ENCODE measurements at regions not wholly inside any gene's neighbourhood (a gene's known extent, or its start where the extent isn't known, plus 50 kb on each side); places are given as distances from the start of the nearest gene placed in this dataset.

DNA sequence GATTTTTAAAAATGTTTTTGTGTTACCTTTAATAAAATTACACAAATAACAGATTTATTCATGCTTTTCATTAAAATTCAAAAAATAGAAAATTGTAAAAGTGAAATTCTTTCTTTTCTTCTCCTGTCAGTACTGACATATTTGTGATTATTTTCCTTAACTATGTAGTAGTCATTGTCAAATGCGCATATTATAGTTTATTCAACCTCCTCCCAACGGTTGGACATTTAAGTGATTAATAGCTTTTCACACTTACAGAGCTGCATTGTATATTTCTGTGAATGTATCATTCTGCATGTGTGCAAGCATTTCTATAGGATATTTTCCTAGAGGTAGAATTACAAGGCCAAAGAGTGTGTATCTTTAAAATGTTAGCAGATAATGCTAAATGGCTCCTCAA is 259.2 kb downstream of the SH3BP4 start:
- no peak for TF ChIP-seq EZH2 (optimal IDR thresholded peaks at IDR 0.05; ENCODE audit: low read depth, low read length)
- TF ChIP-seq, protein P1, sequence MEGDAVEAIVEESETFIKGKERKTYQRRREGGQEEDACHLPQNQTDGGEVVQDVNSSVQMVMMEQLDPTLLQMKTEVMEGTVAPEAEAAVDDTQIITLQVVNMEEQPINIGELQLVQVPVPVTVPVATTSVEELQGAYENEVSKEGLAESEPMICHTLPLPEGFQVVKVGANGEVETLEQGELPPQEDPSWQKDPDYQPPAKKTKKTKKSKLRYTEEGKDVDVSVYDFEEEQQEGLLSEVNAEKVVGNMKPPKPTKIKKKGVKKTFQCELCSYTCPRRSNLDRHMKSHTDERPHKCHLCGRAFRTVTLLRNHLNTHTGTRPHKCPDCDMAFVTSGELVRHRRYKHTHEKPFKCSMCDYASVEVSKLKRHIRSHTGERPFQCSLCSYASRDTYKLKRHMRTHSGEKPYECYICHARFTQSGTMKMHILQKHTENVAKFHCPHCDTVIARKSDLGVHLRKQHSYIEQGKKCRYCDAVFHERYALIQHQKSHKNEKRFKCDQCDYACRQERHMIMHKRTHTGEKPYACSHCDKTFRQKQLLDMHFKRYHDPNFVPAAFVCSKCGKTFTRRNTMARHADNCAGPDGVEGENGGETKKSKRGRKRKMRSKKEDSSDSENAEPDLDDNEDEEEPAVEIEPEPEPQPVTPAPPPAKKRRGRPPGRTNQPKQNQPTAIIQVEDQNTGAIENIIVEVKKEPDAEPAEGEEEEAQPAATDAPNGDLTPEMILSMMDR (IDR thresholded peaks at IDR 0.05; ENCODE audit: low read length) = no peak
- TF ChIP-seq EZH2phosphoT487 (IDR thresholded peaks at IDR 0.05; ENCODE audit: low read length) = no peak
- Histone ChIP-seq H3K27ac (ENCODE audit: low read length) (no peak overlapping the region), H3K4me2 (ENCODE audit: low read depth, low read length) (no peak overlapping the region), H3F3A (ENCODE audit: insufficient read depth, low read length) (no peaks in the 10 kb centered on the region), H3K9ac (ENCODE audit: low read length) (no peak overlapping the region), H2AFZ (ENCODE audit: low read length) (no peak overlapping the region), H3K4me1 (ENCODE audit: low read length) (peaks cover 19% of the 10 kb centered on the region), H3K9me2 (replicated peaks; ENCODE audit: insufficient read depth, low read length) (no peaks in the 10 kb centered on the region), H3K27me3 (replicated peaks; ENCODE audit: insufficient read depth, low read length) (no peaks in the 10 kb centered on the region), H3K4me3 (ENCODE audit: low read length) (no peak overlapping the region), H3K36me3 (replicated peaks; ENCODE audit: insufficient read depth, low read length) (no peaks in the 10 kb centered on the region), H3K9me3 (replicated peaks; ENCODE audit: insufficient read depth, low read length) (no peaks in the 10 kb centered on the region), H3K79me2 (ENCODE audit: low read length) (no peaks in the 10 kb centered on the region), H4K20me1 (ENCODE audit: insufficient read depth, low read length) (no peaks in the 10 kb centered on the region)
- no peak for DNase-seq

DNA sequence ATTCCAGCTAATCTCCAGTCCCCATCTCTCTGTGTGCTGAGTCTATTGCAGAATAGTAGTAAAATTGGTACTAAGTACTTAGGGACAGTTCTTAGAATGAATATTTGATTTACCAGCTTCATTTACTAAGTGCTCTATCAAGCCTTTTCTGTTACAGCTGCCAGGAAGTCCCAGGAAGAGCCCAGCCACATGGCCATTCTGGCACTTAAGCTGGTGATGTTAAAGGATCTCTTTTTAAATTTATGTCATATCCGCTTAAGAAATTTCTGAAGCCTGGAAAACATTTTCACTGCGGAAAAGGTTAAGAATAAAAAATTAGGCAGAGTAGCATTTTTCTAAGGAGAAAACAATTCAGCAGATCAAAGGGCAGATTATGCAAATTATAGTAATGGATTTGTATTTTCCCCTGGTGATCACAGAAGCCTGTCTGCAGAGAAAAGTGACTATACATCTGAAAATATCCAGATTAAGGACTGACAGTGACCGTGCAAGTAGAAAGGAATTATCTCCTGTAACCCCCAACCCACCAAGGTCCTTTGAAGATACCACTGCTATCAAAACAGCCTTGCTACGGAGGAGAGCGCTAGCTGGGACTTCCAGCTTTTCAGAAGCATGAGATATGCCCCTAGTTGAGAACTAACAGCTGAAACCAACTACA is 260.8 kb downstream of the SH3BP4 start:
- H3K4me3 ChIP-seq (ENCODE audit: low read length) = no peak overlapping the region
- no peaks in the 10 kb centered on the region for H3K27me3 ChIP-seq (replicated peaks; ENCODE audit: insufficient read depth, low read length)
- no peak overlapping the region for H3K9ac ChIP-seq (ENCODE audit: low read length)
- H3K79me2 ChIP-seq (ENCODE audit: low read length) = no peaks in the 10 kb centered on the region
- no peak for DNase-seq
- no peaks in the 10 kb centered on the region for H4K20me1 ChIP-seq (ENCODE audit: insufficient read depth, low read length)
- TF ChIP-seq, protein P1 (IDR thresholded peaks at IDR 0.05; ENCODE audit: low read length) = no peak
- TF ChIP-seq EZH2 (optimal IDR thresholded peaks at IDR 0.05; ENCODE audit: low read depth, low read length) (no peak), EZH2phosphoT487 (IDR thresholded peaks at IDR 0.05; ENCODE audit: low read length) (no peak)
- no peaks in the 10 kb centered on the region for H3K9me3 ChIP-seq (replicated peaks; ENCODE audit: insufficient read depth, low read length)
- H3K27ac ChIP-seq (ENCODE audit: low read length) = no peak overlapping the region
- H3K9me2 ChIP-seq (replicated peaks; ENCODE audit: insufficient read depth, low read length) = no peaks in the 10 kb centered on the region
- no peaks in the 10 kb centered on the region for H3K36me3 ChIP-seq (replicated peaks; ENCODE audit: insufficient read depth, low read length)
- no peaks in the 10 kb centered on the region for H3F3A ChIP-seq (ENCODE audit: insufficient read depth, low read length)
- peaks cover 4% of the 10 kb centered on the region for H3K4me1 ChIP-seq (ENCODE audit: low read length)
- H3K4me2 ChIP-seq (ENCODE audit: low read depth, low read length) = no peak overlapping the region
- no peak overlapping the region for H2AFZ ChIP-seq (ENCODE audit: low read length)

DNA sequence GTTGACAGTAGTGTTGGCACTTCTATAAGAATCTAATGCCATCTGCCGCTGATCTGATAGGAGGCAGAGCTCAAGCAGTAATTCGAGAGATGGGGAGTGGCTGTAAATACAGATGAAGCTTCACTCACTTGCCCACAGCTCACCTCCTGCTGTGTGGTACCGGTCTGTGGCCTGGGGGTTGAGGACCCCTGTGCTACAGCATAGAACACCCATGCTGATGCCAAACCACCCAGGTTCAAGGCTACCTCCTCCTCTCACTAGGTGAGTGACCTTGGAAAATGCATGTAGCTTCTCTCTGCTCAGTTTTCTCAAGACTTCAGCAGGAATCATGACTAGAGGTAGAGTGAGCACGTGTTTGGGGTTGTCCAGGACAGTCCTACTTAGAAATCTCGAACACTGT is 263.4 kb downstream of the SH3BP4 start:
- Histone ChIP-seq H3K9me2 (replicated peaks; ENCODE audit: insufficient read depth, low read length) (no peaks in the 10 kb centered on the region), H3K9ac (ENCODE audit: low read length) (no peak overlapping the region), H3K4me1 (ENCODE audit: low read length) (no peaks in the 10 kb centered on the region), H3F3A (ENCODE audit: insufficient read depth, low read length) (no peaks in the 10 kb centered on the region), H3K27ac (ENCODE audit: low read length) (no peak overlapping the region), H3K27me3 (replicated peaks; ENCODE audit: insufficient read depth, low read length) (no peaks in the 10 kb centered on the region), H3K9me3 (replicated peaks; ENCODE audit: insufficient read depth, low read length) (no peaks in the 10 kb centered on the region), H3K4me3 (ENCODE audit: low read length) (no peak overlapping the region), H3K36me3 (replicated peaks; ENCODE audit: insufficient read depth, low read length) (no peaks in the 10 kb centered on the region), H3K79me2 (ENCODE audit: low read length) (no peaks in the 10 kb centered on the region), H4K20me1 (ENCODE audit: insufficient read depth, low read length) (no peaks in the 10 kb centered on the region), H2AFZ (ENCODE audit: low read length) (no peak overlapping the region), H3K4me2 (ENCODE audit: low read depth, low read length) (no peak overlapping the region)
- DNase-seq = no peak
- TF ChIP-seq EZH2 (optimal IDR thresholded peaks at IDR 0.05; ENCODE audit: low read depth, low read length) = no peak
- no peak for TF ChIP-seq EZH2phosphoT487 (IDR thresholded peaks at IDR 0.05; ENCODE audit: low read length)
- TF ChIP-seq, protein P1 (IDR thresholded peaks at IDR 0.05; ENCODE audit: low read length) = no peak

Data from MM.1S (cell line).